SHP77 (cell line): ENCODE measurements at regions not wholly inside any gene's neighbourhood (a gene's known extent, or its start where the extent isn't known, plus 50 kb on each side); places are given as distances from the start of the nearest gene placed in this dataset.
"Not testable (repeated sequence)": the region's sequence is repeated elsewhere in the genome, so short reads cannot be mapped to it uniquely, and the experiment has no call there.

ENCODE experiments used
- DNase-seq, 2 experiments: peaks; one replicate each; lab custom pipeline; 2025; lab: John Stamatoyannopoulos, UW

GRCh38 chr9:73344060-73344459 lies 192.4 kb downstream of the ANXA1 start:
- DNase-seq, result no peak

DNA sequence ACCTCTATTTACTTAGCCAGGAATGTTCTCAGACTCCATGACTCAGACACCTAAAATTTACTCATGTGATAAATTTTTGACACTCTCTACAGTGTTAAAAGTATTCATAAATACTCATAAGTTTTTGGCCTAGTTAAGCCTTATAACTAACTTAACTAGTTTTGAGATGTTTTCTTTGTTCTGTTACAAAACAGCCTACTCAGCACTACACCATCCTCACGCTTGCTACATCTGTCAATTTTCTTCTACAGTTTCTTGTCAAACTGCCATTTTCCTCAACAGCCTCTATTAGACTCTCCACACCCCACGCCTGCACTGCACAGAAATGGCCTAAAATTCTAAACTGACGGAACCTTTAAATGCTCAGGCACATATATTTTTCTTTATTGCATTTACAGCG lies 195.5 kb downstream of the ANXA1 start:
- DNase-seq, result no peak

- no peak for DNase-seq
Measured at GRCh38 chr9:73347720-73348119, 196.1 kb downstream of the ANXA1 start.

DNA sequence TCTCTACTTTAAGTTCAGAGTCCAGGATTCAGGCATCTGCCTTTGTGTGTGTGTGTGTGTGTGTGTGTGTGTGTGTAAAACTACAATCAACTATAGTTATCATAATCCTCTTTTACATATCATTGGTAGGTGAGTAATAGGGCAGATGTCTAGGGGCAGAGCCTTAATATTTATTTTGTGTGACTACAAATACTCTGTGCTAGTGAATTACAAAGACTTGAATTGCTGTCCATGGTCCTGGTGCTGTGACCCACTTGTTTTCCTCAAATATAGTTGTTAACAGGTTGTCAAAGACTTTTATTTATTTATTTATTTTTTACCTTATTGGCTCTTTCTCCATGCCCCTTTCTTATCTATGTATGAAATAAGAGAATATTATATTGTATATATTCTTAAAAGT lies 196.8 kb downstream of the ANXA1 start:
- DNase-seq, result no peak

DNA sequence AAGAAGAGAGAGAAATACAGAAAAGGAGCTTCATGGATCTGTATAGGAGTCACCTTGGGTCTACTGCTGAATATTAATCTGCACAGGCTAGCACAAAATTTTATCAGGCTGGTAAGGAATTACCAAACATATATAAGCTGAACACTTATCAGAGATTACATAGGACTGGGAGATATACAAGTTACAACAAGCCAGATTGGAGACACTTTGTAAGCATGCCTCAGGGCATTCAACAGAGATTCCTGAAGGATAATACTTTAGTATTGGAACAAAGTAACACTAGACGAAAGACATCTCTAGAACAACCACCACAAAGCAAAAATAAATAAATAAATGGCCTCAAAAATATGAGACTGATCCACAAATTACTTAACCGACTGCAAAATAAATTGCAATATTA lies 197.8 kb downstream of the ANXA1 start:
- DNase-seq, result no peak

- DNase-seq, result no peak
Measured at GRCh38 chr9:73357607-73358006, 205.9 kb downstream of the ANXA1 start.

- DNase-seq, result no peak
Measured at GRCh38 chr9:73370053-73370452, 218.4 kb downstream of the ANXA1 start.

- DNase-seq, result no peak
Measured at GRCh38 chr9:73371801-73372200, 220.1 kb downstream of the ANXA1 start.

- no peak for DNase-seq
Measured at GRCh38 chr9:73380411-73380810, 228.7 kb downstream of the ANXA1 start.

DNA sequence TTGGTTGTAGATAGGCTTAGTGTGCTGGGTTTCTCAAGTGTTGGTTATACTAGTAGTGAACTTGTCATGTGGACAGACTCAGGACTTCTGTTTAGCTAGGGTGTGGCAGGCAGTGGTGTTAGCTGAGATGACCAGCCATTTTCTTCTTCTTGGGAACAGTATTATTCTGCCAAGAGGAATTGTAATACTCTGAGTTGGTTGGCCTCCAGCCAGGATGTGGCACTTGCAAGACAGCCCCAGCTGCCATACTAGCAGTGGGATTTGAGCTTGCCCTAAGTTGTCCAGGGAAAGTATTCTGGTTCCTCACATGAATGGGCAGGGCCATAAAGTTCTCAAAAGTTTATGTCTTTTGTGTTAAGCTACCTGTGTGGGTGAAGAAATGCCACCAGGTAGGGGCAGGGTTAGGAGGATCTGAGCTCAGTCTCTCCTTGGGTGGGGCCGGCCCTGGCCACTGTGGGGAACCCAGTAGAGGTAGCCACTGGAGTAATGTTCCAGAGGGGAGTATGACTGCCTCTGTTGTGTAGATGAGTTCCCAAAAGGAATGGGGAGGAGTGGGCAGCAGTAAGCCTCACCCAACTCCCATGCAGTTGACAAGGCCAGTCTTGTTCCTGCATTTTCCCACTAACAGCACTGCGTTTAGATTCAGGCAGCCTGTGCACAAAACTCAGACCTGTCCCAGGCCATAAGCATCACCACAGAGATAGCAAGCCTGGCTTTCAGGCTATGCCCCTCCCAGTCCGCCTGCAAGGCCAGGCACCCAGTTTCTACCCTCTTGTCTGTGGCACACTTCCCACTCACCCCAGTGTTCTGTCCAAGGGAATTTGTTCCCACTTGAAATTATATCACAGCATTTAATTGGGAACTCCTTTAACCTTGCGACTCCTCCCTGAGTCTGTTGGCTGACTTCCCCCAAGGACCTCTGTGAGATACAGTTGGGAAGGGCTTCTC lies 250.7 kb downstream of the ANXA1 start:
- DNase-seq, result no peak

DNA sequence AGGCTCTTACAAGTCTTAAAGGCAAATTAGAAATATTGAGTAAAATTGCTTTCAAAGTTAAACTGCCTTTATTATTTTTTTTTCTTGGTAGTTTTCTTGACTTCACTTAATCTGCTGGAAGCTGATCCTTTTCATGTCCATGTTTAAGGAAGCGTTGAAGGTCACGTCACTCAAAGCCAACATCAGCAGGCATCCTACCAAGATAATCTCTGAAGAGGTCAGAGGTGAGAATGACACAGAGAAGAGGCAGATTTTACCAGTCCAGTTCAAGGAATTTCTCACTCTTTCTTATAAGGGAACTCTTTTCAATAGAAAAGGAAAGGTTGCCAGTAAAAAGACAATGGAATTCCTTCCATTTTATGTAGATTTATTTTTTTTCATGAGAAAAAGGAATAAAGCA lies 259.8 kb downstream of the ANXA1 start:
- DNase-seq, result no peak

- DNase-seq, result no peak
Measured at GRCh38 chr9:73412874-73413273, 261.2 kb downstream of the ANXA1 start.

DNA sequence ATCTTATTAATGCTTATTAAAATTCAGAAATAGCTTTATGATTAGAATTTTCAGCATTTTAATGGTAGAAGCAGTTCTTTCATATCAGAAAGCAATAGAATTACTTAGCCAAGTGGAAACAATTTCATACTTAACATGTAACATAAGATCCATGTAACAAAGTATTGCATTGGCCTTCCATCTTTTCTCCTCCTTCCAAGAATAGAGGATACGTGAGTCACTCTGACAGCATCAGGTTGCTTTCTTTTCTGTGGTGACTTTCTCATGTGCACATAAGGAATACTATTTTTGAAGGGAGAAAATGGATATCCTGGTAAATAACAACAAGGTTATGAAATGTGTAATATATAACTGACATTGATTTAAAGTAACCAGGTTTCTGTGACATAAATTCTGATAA lies 272.2 kb downstream of the ANXA1 start:
- DNase-seq, result no peak

DNA sequence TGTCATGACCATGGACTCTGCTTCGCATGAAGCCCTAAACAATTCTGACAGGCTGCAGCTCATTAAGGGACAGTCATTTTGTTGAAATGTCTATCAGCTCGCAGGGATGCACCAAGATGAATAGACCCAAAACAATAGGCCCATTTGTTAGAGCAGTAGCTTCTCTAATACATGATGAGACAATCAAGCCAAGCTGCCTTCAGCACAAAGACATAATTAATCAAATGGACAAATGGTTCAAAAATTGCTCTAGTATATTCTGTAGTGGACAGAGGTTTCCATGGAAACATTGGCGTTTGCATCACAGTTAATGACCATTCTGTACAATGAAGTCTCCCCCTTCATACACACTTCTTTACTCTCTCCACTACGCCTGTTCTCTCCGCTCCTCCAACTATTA lies 274.6 kb downstream of the ANXA1 start:
- DNase-seq, result no peak

GRCh38 chr9:73434826-73435225 lies 283.2 kb downstream of the ANXA1 start:
- DNase-seq, result no peak

DNA sequence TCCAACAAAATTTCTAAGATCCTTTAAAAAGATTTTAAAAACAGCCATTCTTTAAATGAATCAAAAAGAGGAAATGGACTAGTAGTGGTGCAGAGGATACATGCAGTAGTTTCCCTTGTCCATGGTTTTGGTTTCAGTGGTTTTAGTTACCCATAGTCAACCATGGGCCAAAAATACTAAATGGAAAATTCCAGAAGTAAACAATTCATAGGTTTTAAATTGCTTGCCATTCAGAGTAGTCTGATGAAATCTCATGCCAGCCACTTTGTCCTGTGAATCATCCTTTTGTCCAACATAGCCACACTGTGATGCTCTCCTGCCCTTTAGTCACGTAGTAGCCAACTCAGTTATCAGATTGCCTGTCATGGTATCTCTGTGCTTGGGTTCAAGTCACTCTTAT lies 286.1 kb downstream of the ANXA1 start:
- DNase-seq, result no peak

GRCh38 chr9:73439839-73440238 lies 288.2 kb downstream of the ANXA1 start:
- DNase-seq, result not testable (repeated sequence)

- no peak for DNase-seq
Measured at GRCh38 chr9:73441223-73441622, 289.6 kb downstream of the ANXA1 start.

GRCh38 chr9:73441890-73442818 lies 290.5 kb downstream of the ANXA1 start:
- DNase-seq, result no peak

DNA sequence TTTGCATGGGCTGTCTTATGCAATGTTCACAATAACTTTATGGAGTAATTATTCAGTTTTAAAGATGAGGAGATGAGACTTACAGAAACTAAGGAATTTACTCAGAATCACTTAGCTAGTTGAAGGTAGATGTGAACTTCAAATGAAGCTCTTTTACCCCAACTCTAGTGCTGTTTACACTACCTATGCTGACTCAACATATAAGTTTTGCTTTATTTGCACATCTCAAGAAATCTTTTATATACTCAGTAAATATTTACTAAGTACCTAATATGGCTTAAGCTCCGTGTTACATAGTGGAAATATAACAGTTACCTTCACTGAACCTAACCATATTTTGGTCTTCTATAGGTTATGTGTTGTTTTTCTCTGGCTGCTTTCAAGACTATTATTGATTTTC lies 293.2 kb downstream of the ANXA1 start:
- no peak for DNase-seq

DNA sequence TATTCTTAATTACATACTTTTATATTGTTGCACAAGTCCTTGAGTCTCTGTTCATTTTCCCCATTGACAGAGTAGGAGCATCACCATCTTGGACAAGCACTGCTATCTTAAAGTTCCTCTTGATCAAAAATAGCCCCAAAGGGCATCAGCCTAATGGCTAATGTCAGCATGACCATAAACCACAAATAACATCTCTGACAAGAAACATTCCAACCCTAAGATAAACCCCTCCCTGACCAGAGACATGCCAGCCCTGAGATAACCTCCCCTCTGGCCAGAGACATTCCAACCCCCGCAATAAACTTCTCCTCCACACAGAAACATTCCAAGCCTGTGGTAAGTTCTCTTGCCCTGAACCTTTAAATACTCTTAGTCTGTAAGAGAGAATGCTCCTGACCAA lies 293.7 kb downstream of the ANXA1 start:
- not testable (repeated sequence) for DNase-seq

GRCh38 chr9:73446306-73446705 lies 294.6 kb downstream of the ANXA1 start:
- DNase-seq, result no peak

DNA sequence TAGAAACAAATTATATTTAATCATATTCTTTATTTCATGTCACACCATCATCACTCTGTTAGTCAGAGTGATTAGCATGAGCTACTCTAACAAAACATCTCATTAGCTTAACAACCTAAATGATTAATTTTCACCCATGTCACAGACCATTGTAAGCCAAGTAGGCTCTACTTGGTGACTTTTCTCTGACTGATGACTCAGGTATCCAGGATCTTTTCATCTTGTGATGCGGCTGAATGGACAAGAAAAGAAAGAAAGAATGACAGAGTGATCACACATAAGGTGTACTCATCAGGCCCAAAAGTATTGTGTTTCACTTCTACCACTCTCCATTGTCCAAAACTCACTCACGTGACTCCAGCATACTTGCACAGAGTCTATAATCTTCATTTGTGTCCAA lies 299.3 kb downstream of the ANXA1 start:
- no peak for DNase-seq
